ENCODE measurements at regions not wholly inside any gene's neighbourhood (a gene's known extent, or its start where the extent isn't known, plus 50 kb on each side); places are given as distances from the start of the nearest gene placed in this dataset.

GRCh38 chr6:105594821-105595220 is 191.9 kb upstream of the PREP start:
- H3K4me3 ChIP-seq (ENCODE audit: low read length), result no peak overlapping the region
- H3K36me3 ChIP-seq (ENCODE audit: insufficient read depth, low read length), result no peaks in the 10 kb centered on the region
- H3K4me1 ChIP-seq (ENCODE audit: insufficient read depth, low read length), result peaks cover 11% of the 10 kb centered on the region
- H3K9me3 ChIP-seq (ENCODE audit: low read length), result no peaks in the 10 kb centered on the region
- H2AFZ ChIP-seq (ENCODE audit: low read depth, low read length), result no peak overlapping the region
- H3K27me3 ChIP-seq (ENCODE audit: insufficient read depth, low read length), result no peaks in the 10 kb centered on the region

GRCh38 chr6:105593805-105594671 is 191.2 kb upstream of the PREP start:
- Histone ChIP-seq H3K27me3 (ENCODE audit: insufficient read depth, low read length) (no peaks in the 10 kb centered on the region), H3K9me3 (ENCODE audit: low read length) (no peaks in the 10 kb centered on the region), H3K4me1 (ENCODE audit: insufficient read depth, low read length) (peaks cover 11% of the 10 kb centered on the region), H3K36me3 (ENCODE audit: insufficient read depth, low read length) (no peaks in the 10 kb centered on the region), H2AFZ (ENCODE audit: low read depth, low read length) (no peak overlapping the region), H3K4me3 (ENCODE audit: low read length) (no peak overlapping the region)

GRCh38 chr6:105593056-105593690 is 190.3 kb upstream of the PREP start:
- peaks cover 14% of the 10 kb centered on the region for H3K4me1 ChIP-seq (ENCODE audit: insufficient read depth, low read length)
- no peaks in the 10 kb centered on the region for H3K36me3 ChIP-seq (ENCODE audit: insufficient read depth, low read length)
- H3K4me3 ChIP-seq (ENCODE audit: low read length), result no peak overlapping the region

GRCh38 chr6:105592329-105592728 is 189.4 kb upstream of the PREP start:
- Histone ChIP-seq H3K9me3 (ENCODE audit: low read length) (no peaks in the 10 kb centered on the region), H3K4me1 (ENCODE audit: insufficient read depth, low read length) (peaks cover 21% of the 10 kb centered on the region), H3K4me3 (ENCODE audit: low read length) (no peak overlapping the region), H2AFZ (ENCODE audit: low read depth, low read length) (no peak overlapping the region), H3K36me3 (ENCODE audit: insufficient read depth, low read length) (no peaks in the 10 kb centered on the region), H3K27me3 (ENCODE audit: insufficient read depth, low read length) (no peaks in the 10 kb centered on the region)

More at GRCh38 chr6:105593056-105593690, 190.3 kb upstream of the PREP start:
- Histone ChIP-seq H3K27me3 (ENCODE audit: insufficient read depth, low read length) (no peaks in the 10 kb centered on the region), H3K9me3 (ENCODE audit: low read length) (no peaks in the 10 kb centered on the region), H2AFZ (ENCODE audit: low read depth, low read length) (no peak overlapping the region)

GRCh38 chr6:105591053-105591452 is 188.2 kb upstream of the PREP start:
- H3K27me3 ChIP-seq (ENCODE audit: insufficient read depth, low read length), result no peaks in the 10 kb centered on the region
- no peaks in the 10 kb centered on the region for H3K36me3 ChIP-seq (ENCODE audit: insufficient read depth, low read length)
- H3K4me1 ChIP-seq (ENCODE audit: insufficient read depth, low read length), result peaks cover 21% of the 10 kb centered on the region
- H2AFZ ChIP-seq (ENCODE audit: low read depth, low read length), result no peak overlapping the region
- H3K9me3 ChIP-seq (ENCODE audit: low read length), result no peaks in the 10 kb centered on the region
- no peak overlapping the region for H3K4me3 ChIP-seq (ENCODE audit: low read length)

GRCh38 chr6:105588123-105588710 is 185.3 kb upstream of the PREP start:
- Histone ChIP-seq H3K4me3 (ENCODE audit: low read length) (no peak overlapping the region), H3K27me3 (ENCODE audit: insufficient read depth, low read length) (no peaks in the 10 kb centered on the region), H2AFZ (ENCODE audit: low read depth, low read length) (peak overlapping the region; percentile 68), H3K4me1 (ENCODE audit: insufficient read depth, low read length) (peaks cover 14% of the 10 kb centered on the region), H3K36me3 (ENCODE audit: insufficient read depth, low read length) (no peaks in the 10 kb centered on the region), H3K9me3 (ENCODE audit: low read length) (no peaks in the 10 kb centered on the region)

GRCh38 chr6:105587349-105588122 is 184.7 kb upstream of the PREP start:
- Histone ChIP-seq H3K4me3 (ENCODE audit: low read length) (no peak overlapping the region), H2AFZ (ENCODE audit: low read depth, low read length) (peak overlapping the region; percentile 68), H3K36me3 (ENCODE audit: insufficient read depth, low read length) (no peaks in the 10 kb centered on the region), H3K4me1 (ENCODE audit: insufficient read depth, low read length) (peaks cover 9% of the 10 kb centered on the region), H3K9me3 (ENCODE audit: low read length) (no peaks in the 10 kb centered on the region), H3K27me3 (ENCODE audit: insufficient read depth, low read length) (no peaks in the 10 kb centered on the region)

- H3K27me3 ChIP-seq (ENCODE audit: insufficient read depth, low read length), result no peaks in the 10 kb centered on the region
- H3K36me3 ChIP-seq (ENCODE audit: insufficient read depth, low read length), result no peaks in the 10 kb centered on the region
- H3K9me3 ChIP-seq (ENCODE audit: low read length), result no peaks in the 10 kb centered on the region
- no peaks in the 10 kb centered on the region for H3K4me1 ChIP-seq (ENCODE audit: insufficient read depth, low read length)
- H2AFZ ChIP-seq (ENCODE audit: low read depth, low read length), result no peak overlapping the region
- no peak overlapping the region for H3K4me3 ChIP-seq (ENCODE audit: low read length)
These were observed 175.4 kb upstream of the PREP start for GRCh38 chr6:105578179-105578707.

- H3K9me3 ChIP-seq (ENCODE audit: low read length), result no peaks in the 10 kb centered on the region
- no peaks in the 10 kb centered on the region for H3K36me3 ChIP-seq (ENCODE audit: insufficient read depth, low read length)
- no peak overlapping the region for H3K4me3 ChIP-seq (ENCODE audit: low read length)
- no peaks in the 10 kb centered on the region for H3K27me3 ChIP-seq (ENCODE audit: insufficient read depth, low read length)
- no peaks in the 10 kb centered on the region for H3K4me1 ChIP-seq (ENCODE audit: insufficient read depth, low read length)
- no peak overlapping the region for H2AFZ ChIP-seq (ENCODE audit: low read depth, low read length)
These were observed 170.7 kb upstream of the PREP start for GRCh38 chr6:105573556-105573955.

GRCh38 chr6:105573138-105573537 is 170.3 kb upstream of the PREP start:
- Histone ChIP-seq H3K4me3 (ENCODE audit: low read length) (no peak overlapping the region), H2AFZ (ENCODE audit: low read depth, low read length) (no peak overlapping the region), H3K27me3 (ENCODE audit: insufficient read depth, low read length) (no peaks in the 10 kb centered on the region), H3K9me3 (ENCODE audit: low read length) (no peaks in the 10 kb centered on the region), H3K4me1 (ENCODE audit: insufficient read depth, low read length) (no peaks in the 10 kb centered on the region), H3K36me3 (ENCODE audit: insufficient read depth, low read length) (no peaks in the 10 kb centered on the region)

- H2AFZ ChIP-seq (ENCODE audit: low read depth, low read length), result no peak overlapping the region
- no peaks in the 10 kb centered on the region for H3K27me3 ChIP-seq (ENCODE audit: insufficient read depth, low read length)
- no peaks in the 10 kb centered on the region for H3K36me3 ChIP-seq (ENCODE audit: insufficient read depth, low read length)
- H3K4me1 ChIP-seq (ENCODE audit: insufficient read depth, low read length), result no peaks in the 10 kb centered on the region
- H3K9me3 ChIP-seq (ENCODE audit: low read length), result no peaks in the 10 kb centered on the region
- H3K4me3 ChIP-seq (ENCODE audit: low read length), result no peak overlapping the region
These were observed 167.5 kb upstream of the PREP start for GRCh38 chr6:105570416-105570815.

GRCh38 chr6:105569706-105570105 is 166.8 kb upstream of the PREP start:
- H2AFZ ChIP-seq (ENCODE audit: low read depth, low read length), result no peak overlapping the region
- no peaks in the 10 kb centered on the region for H3K4me1 ChIP-seq (ENCODE audit: insufficient read depth, low read length)
- no peaks in the 10 kb centered on the region for H3K36me3 ChIP-seq (ENCODE audit: insufficient read depth, low read length)
- H3K9me3 ChIP-seq (ENCODE audit: low read length), result no peaks in the 10 kb centered on the region
- H3K4me3 ChIP-seq (ENCODE audit: low read length), result no peak overlapping the region
- H3K27me3 ChIP-seq (ENCODE audit: insufficient read depth, low read length), result no peaks in the 10 kb centered on the region

Measured in neuron (in vitro differentiated cells).